H1 (cell line): ENCODE measurements at regions not wholly inside any gene's neighbourhood (a gene's known extent, or its start where the extent isn't known, plus 50 kb on each side); places are given as distances from the start of the nearest gene placed in this dataset.
A peak's percentile ranks its signal among the peaks of the same experiment; 100 is the strongest.

Experiments
- CTCF ChIA-PET: fragments of 300-600 bp; sonication (Branson Sonifier 250); formaldehyde crosslinking; loops from one replicate; lab custom pipeline; 2021; ENCODE audit not compliant: partially characterized antibody; lab: Charles Lee
- POLR2A ChIA-PET: fragments of 300-600 bp; sonication (Branson Sonifier 250); formaldehyde crosslinking; loops from one replicate; lab custom pipeline; 2021; ENCODE audit warnings: inconsistent platforms; ENCODE audit not compliant: partially characterized antibody; lab: Charles Lee
- DNase-seq, 2 experiments: peaks; one replicate each; pipeline versions ENCODE4 v3.0.0 to v3.0.0-alpha.2; 2010 to 2022; ENCODE audit warnings: low spot score in 2 of 2, low read depth in 1 of 2, mixed read lengths in 1 of 2
- FAIRE-seq: peaks from 2 replicates; lab custom pipeline; 2011; peaks lifted over from hg19 to GRCh38; lab: Jason Lieb, UNC
- H2AFZ ChIP-seq: 2 replicates; pipeline ENCODE4 v1.8.1; 2012; ENCODE audit warnings: low read length, inconsistent platforms
- H2AK5ac ChIP-seq: 2 replicates; pipeline ENCODE4 v1.6.1; 2013; ENCODE audit warnings: low read depth, low read length
- H2BK120ac ChIP-seq: replicated peaks from 2 replicates; pipeline ENCODE3; 2013; ENCODE audit warnings: low read depth, low read length, inconsistent platforms
- H2BK12ac ChIP-seq: 2 replicates; pipeline ENCODE4 v1.6.1; 2013; ENCODE audit warnings: low read depth, low read length
- H2BK15ac ChIP-seq: 2 replicates; pipeline ENCODE4 v1.6.1; 2013; ENCODE audit warnings: low read length
- H2BK20ac ChIP-seq: 2 replicates; pipeline ENCODE4 v1.6.1; 2013; ENCODE audit warnings: low read length
- H2BK5ac ChIP-seq: 2 replicates; pipeline ENCODE4 v1.6.1; 2013; ENCODE audit warnings: low read depth, low read length
- H3K14ac ChIP-seq: 2 replicates; pipeline ENCODE4 v1.6.1; 2013; ENCODE audit warnings: inconsistent platforms; ENCODE audit not compliant: insufficient read length
- H3K18ac ChIP-seq: 2 replicates; pipeline ENCODE4 v1.6.1; 2013; ENCODE audit warnings: low read length; ENCODE audit errors: extremely low read depth
- H3K23ac ChIP-seq: 2 replicates; pipeline ENCODE4 v1.6.1; 2013; ENCODE audit warnings: inconsistent platforms; ENCODE audit not compliant: insufficient read length
- H3K23me2 ChIP-seq: 2 replicates; pipeline ENCODE4 v1.6.1; 2013; ENCODE audit warnings: low read depth, low read length
- H3K27ac ChIP-seq: 2 replicates; pipeline ENCODE4 v1.6.1; 2011; ENCODE audit warnings: low read depth, low read length, inconsistent platforms
- H3K27me3 ChIP-seq, 4 experiments: replicated peaks in 1 of 4; 1 replicate in 1 of 4; 2 replicates in 3 of 4; pipeline versions ENCODE4 v1.6.1 to v1.8.1; 2011 to 2013; ENCODE audit warnings: low read length in 3 of 4, mild to moderate bottlenecking in 3 of 4, inconsistent platforms in 2 of 4, mixed read lengths in 2 of 4, moderate library complexity in 1 of 4; ENCODE audit not compliant: control insufficient read depth in 3 of 4, insufficient read depth in 3 of 4; ENCODE audit errors: extremely low read depth in 1 of 4
- H3K36me3 ChIP-seq, 4 experiments: 2 replicates each; pipeline versions ENCODE4 v1.6.1 to v1.8.1; 2011 to 2013; ENCODE audit warnings: mild to moderate bottlenecking in 4 of 4, low read length in 3 of 4, moderate library complexity in 2 of 4, control low read depth in 1 of 4, inconsistent platforms in 1 of 4; ENCODE audit not compliant: insufficient read depth in 4 of 4, control insufficient read depth in 2 of 4
- H3K4ac ChIP-seq: replicated peaks from 2 replicates; pipeline ENCODE3; 2013; ENCODE audit warnings: low read length, low read depth, mixed read lengths, inconsistent platforms; ENCODE audit not compliant: insufficient read length
- H3K4me1 ChIP-seq, 4 experiments: replicated peaks in 1 of 4; 1 replicate in 1 of 4; 2 replicates in 3 of 4; pipeline versions ENCODE4 v1.6.1 to v1.8.1; 2011 to 2013; ENCODE audit warnings: low read length in 3 of 4, inconsistent platforms in 2 of 4, mixed read lengths in 1 of 4; ENCODE audit not compliant: insufficient read depth in 4 of 4, control insufficient read depth in 3 of 4
- H3K4me2 ChIP-seq, 2 experiments: 2 replicates each; pipeline versions ENCODE4 v1.6.1 to v1.8.1; 2011 to 2013; ENCODE audit warnings: low read depth in 2 of 2, low read length in 2 of 2, control low read depth in 1 of 2, inconsistent platforms in 1 of 2, mild to moderate bottlenecking in 1 of 2; ENCODE audit not compliant: insufficient read depth in 1 of 2
- H3K4me3 ChIP-seq, 4 experiments: fragments of 200-600, 300-600 bp in 1 of 4; sonication (generic), shearing (Covaris generic), sonication (Bioruptor Twin) in 1 of 4; 2 replicates each; pipeline versions ENCODE4 v1.5.1 to v1.8.1; 2011 to 2016; ENCODE audit warnings: low read length in 4 of 4, low read depth in 3 of 4, control low read depth in 2 of 4, inconsistent platforms in 2 of 4, mild to moderate bottlenecking in 2 of 4, mixed read lengths in 1 of 4, moderate library complexity in 1 of 4; ENCODE audit not compliant: insufficient read depth in 2 of 4; ENCODE audit errors: extremely low read depth in 1 of 4
- H3K56ac ChIP-seq: replicated peaks from 2 replicates; pipeline ENCODE3; 2013; ENCODE audit warnings: low read depth, mild to moderate bottlenecking, mixed read lengths, low read length, inconsistent platforms; ENCODE audit not compliant: insufficient read length
- H3K79me1 ChIP-seq: 2 replicates; pipeline ENCODE4 v1.6.1; 2013; ENCODE audit warnings: low read depth, low read length, control low read depth
- H3K79me2 ChIP-seq, 2 experiments: 2 replicates each; pipeline versions ENCODE4 v1.6.1 to v1.8.1; 2012 to 2013; ENCODE audit warnings: low read length in 2 of 2, mild to moderate bottlenecking in 2 of 2, inconsistent platforms in 1 of 2; ENCODE audit not compliant: insufficient read depth in 2 of 2, control insufficient read depth in 1 of 2
- H3K9ac ChIP-seq, 4 experiments: replicated peaks in 1 of 4; 1 replicate in 1 of 4; 2 replicates in 3 of 4; pipeline versions ENCODE4 v1.6.1 to v1.8.1; 2011 to 2013; ENCODE audit warnings: low read depth in 3 of 4, low read length in 3 of 4, control low read depth in 2 of 4, mild to moderate bottlenecking in 2 of 4, moderate library complexity in 2 of 4, inconsistent platforms in 1 of 4; ENCODE audit errors: extremely low read depth in 1 of 4
- H3K9me3 ChIP-seq, 2 experiments: 2 replicates each; pipeline versions ENCODE4 v1.6.1 to v1.8.1; 2012 to 2013; ENCODE audit warnings: mild to moderate bottlenecking in 2 of 2, moderate library complexity in 2 of 2, control low read depth in 1 of 2, inconsistent platforms in 1 of 2, low read depth in 1 of 2, low read length in 1 of 2, mixed read lengths in 1 of 2; ENCODE audit not compliant: insufficient read depth in 2 of 2
- H4K20me1 ChIP-seq, 2 experiments: replicated peaks in 1 of 2; 2 replicates each; pipeline versions ENCODE3 to v1.8.1; 2011 to 2013; ENCODE audit warnings: inconsistent platforms in 2 of 2, low read length in 2 of 2, mild to moderate bottlenecking in 1 of 2; ENCODE audit not compliant: insufficient read depth in 2 of 2, control insufficient read depth in 1 of 2
- H4K5ac ChIP-seq: 2 replicates; pipeline ENCODE4 v1.6.1; 2013; ENCODE audit warnings: low read length, low read depth, mixed read lengths, inconsistent platforms; ENCODE audit not compliant: insufficient read length
- H4K8ac ChIP-seq: 2 replicates; pipeline ENCODE4 v1.8.0; 2013; ENCODE audit warnings: mild to moderate bottlenecking, moderate library complexity, low read length, inconsistent platforms; ENCODE audit not compliant: insufficient read depth; ENCODE audit errors: extremely low read depth
- H4K91ac ChIP-seq: replicated peaks from 2 replicates; pipeline ENCODE3; 2013; ENCODE audit warnings: low read length, mixed read lengths, inconsistent platforms; ENCODE audit not compliant: insufficient read length
- ASH2L ChIP-seq: fragments of 200-600, 300-600 bp; sonication (generic); IDR thresholded peaks from one replicate; pipeline ENCODE4 v1.7.1; 2017; ENCODE audit warnings: low read length
- BACH1 ChIP-seq: IDR thresholded peaks from 2 replicates; pipeline ENCODE4 v1.6.1; 2012; ENCODE audit warnings: low read length, improper control_type of control experiment
- CHD2 ChIP-seq: IDR thresholded peaks from 2 replicates; pipeline ENCODE4 v1.6.1; 2012; ENCODE audit warnings: low read length, improper control_type of control experiment
- HDAC2 ChIP-seq, 2 experiments: fragments of 300-600 bp in 1 of 2; sonication (generic) in 1 of 2; IDR thresholded peaks; 2 replicates each; pipeline ENCODE4 v1.6.1; 2011 to 2012; ENCODE audit warnings: low read depth in 2 of 2, low read length in 2 of 2, mild to moderate bottlenecking in 2 of 2, moderate library complexity in 2 of 2, borderline replicate concordance in 1 of 2, inconsistent platforms in 1 of 2
- JUN ChIP-seq: IDR thresholded peaks from 2 replicates; pipeline ENCODE4 v1.6.1; 2011; ENCODE audit warnings: low read depth, mild to moderate bottlenecking, improper control_type of control experiment, low read length
- JUND ChIP-seq: IDR thresholded peaks from 2 replicates; pipeline ENCODE4 v1.6.1; 2011; ENCODE audit warnings: mild to moderate bottlenecking, improper control_type of control experiment, low read length
- PHF8 ChIP-seq: fragments of 200-600 bp; sonication (generic); conservative IDR thresholded peaks from 2 replicates; pipeline ENCODE4 v1.7.1; 2012; ENCODE audit warnings: low read depth, mild to moderate bottlenecking, inconsistent platforms, low read length, moderate library complexity
- POLR2A ChIP-seq, 2 experiments: IDR thresholded peaks; 1 replicate in 1 of 2; 2 replicates in 1 of 2; pipeline ENCODE4 v1.6.1; 2011; ENCODE audit warnings: low read depth in 2 of 2, low read length in 2 of 2, mild to moderate bottlenecking in 2 of 2; ENCODE audit errors: control extremely low read depth in 1 of 2
- POLR2AphosphoS5 ChIP-seq: IDR thresholded peaks from 2 replicates; pipeline ENCODE4 v1.6.1; 2011; ENCODE audit warnings: low read depth, low read length
- RFX5 ChIP-seq: IDR thresholded peaks from 2 replicates; pipeline ENCODE4 v1.6.1; 2011; ENCODE audit warnings: low read depth, low read length, improper control_type of control experiment, borderline replicate concordance
- SAP30 ChIP-seq: fragments of 300-600 bp; sonication (generic); IDR thresholded peaks from 2 replicates; pipeline ENCODE4 v1.7.1; 2012; ENCODE audit warnings: low read length, moderate library complexity, mild to moderate bottlenecking, inconsistent platforms; ENCODE audit not compliant: insufficient read depth, insufficient replicate concordance
- SIN3A ChIP-seq, 2 experiments: IDR thresholded peaks in 1 of 2; conservative IDR thresholded peaks in 1 of 2; 2 replicates each; pipeline ENCODE4 v1.6.1; 2011 to 2012; ENCODE audit warnings: low read length in 2 of 2, improper control_type of control experiment in 1 of 2, low read depth in 1 of 2, mild to moderate bottlenecking in 1 of 2
- SRF ChIP-seq: IDR thresholded peaks from 2 replicates; pipeline ENCODE4 v1.6.1; 2011; ENCODE audit warnings: mild to moderate bottlenecking, low read depth, low read length, moderate library complexity
- SUZ12 ChIP-seq: fragments of 200-600 bp; sonication (generic); IDR thresholded peaks from 2 replicates; pipeline ENCODE4 v1.6.1; 2012; ENCODE audit warnings: mild to moderate bottlenecking, inconsistent platforms, low read length, moderate library complexity, mixed read lengths
- TEAD4 ChIP-seq: IDR thresholded peaks from 2 replicates; pipeline ENCODE4 v1.6.1; 2012; ENCODE audit warnings: low read depth, low read length, inconsistent platforms, mixed read lengths
- WGBS, 2 experiments: shearing (Covaris generic) in 1 of 2; methylation state at CpG; one replicate each; pipeline versions ENCODE4 v1.1.6 to v1.1.7; 2013 to 2015; ENCODE audit warnings: low lambda C conversion rate in 2 of 2, mixed read lengths in 2 of 2, inconsistent platforms in 1 of 2, low coverage in 1 of 2, missing lambda C conversion rate in 1 of 2; ENCODE audit not compliant: insufficient replicate concordance in 2 of 2, insufficient coverage in 1 of 2, insufficient read length in 1 of 2; ENCODE audit errors: extremely low coverage in 1 of 2, missing lambda C conversion rate in 1 of 2; 5-methylcytosine and 5-hydroxymethylcytosine counted together

- Histone ChIP-seq H3K9ac (no peak overlapping the region), H3K79me1 (no peaks in the 10 kb centered on the region), H3K14ac (no peak overlapping the region), H4K5ac (no peak overlapping the region), H3K56ac (no peak overlapping the region), H3K4me2 (no peak overlapping the region), H3K4ac (no peak overlapping the region), H2AK5ac (no peak overlapping the region), H3K9me3 (no peaks in the 10 kb centered on the region), H4K91ac (no peak overlapping the region), H3K36me3 (no peaks in the 10 kb centered on the region), H3K79me2 (no peaks in the 10 kb centered on the region), H3K27ac (no peak overlapping the region), H2BK20ac (peak overlapping the region; percentile 76; the same call in 1 of the 2 replicates), H2AFZ (no peak overlapping the region), H4K8ac (no peak overlapping the region), H3K18ac (no peak overlapping the region), H3K23me2 (no peaks in the 10 kb centered on the region), H2BK120ac (no peak overlapping the region), H3K27me3 (no peaks in the 10 kb centered on the region), H4K20me1 (no peaks in the 10 kb centered on the region), H2BK5ac (no peak overlapping the region), H3K4me1 (peaks cover 0 to 5% (median 0%) of the 10 kb centered on the region in 4 experiments; a peak in 1 of 7 replicates), H3K4me3 (no peak overlapping the region), H2BK12ac (no peak overlapping the region), H2BK15ac (no peak overlapping the region), H3K23ac (no peak overlapping the region)
- WGBS, 2 experiments: 82% methylated on average over 8 of the region's 8 CpGs; no CpG with 5 or more reads in 1 of the 2 experiments
- FAIRE-seq (no peak), DNase-seq (no peak)
- POLR2A ChIA-PET: no interaction called here
- CTCF ChIA-PET: interaction anchor here (0.7 kb wide), 1 partner anchor 47 kb away, joined by 3 read pairs; no protein-coding TSS in a partner anchor
- no peak for TF ChIP-seq SIN3A (conservative IDR thresholded peaks at IDR 0.05 in 1 of 2, IDR thresholded peaks at IDR 0.05 in 1 of 2; ENCODE audit: low read depth in 1 of 2, low read length in 2 of 2)
- TF ChIP-seq POLR2A (IDR thresholded peaks at IDR 0.05; ENCODE audit: control extremely low read depth in 1 of 2, low read depth in 2 of 2, low read length in 2 of 2): no peak
- no peak for TF ChIP-seq PHF8
- TF ChIP-seq ASH2L: no peak
- TF ChIP-seq HDAC2 (IDR thresholded peaks at IDR 0.05; ENCODE audit: borderline replicate concordance in 1 of 2, low read depth in 2 of 2, low read length in 2 of 2): no peak
- TF ChIP-seq POLR2AphosphoS5: no peak
- TF ChIP-seq SAP30: no peak
- no peak for TF ChIP-seq TEAD4
- no peak for TF ChIP-seq SUZ12
- TF ChIP-seq JUN: no peak
- no peak for TF ChIP-seq RFX5
- no peak for TF ChIP-seq BACH1
- TF ChIP-seq CHD2: no peak
- no peak for TF ChIP-seq SRF
- no peak for TF ChIP-seq JUND
Observed at GRCh38 chr13:94860981-94861407, 148.6 kb upstream of the SOX21 start.
